Heart left ventricle (tissue), 13 donors: ENCODE measurements at regions not wholly inside any gene's neighbourhood (a gene's known extent, or its start where the extent isn't known, plus 50 kb on each side); places are given as distances from the start of the nearest gene placed in this dataset.

ENCODE experiments used
- POLR2A ChIP-seq, 2 donors: fragments of 450-650 bp; IDR thresholded peaks; one replicate each; pipeline ENCODE4 v1.6.1; 2017; ENCODE audit warnings: antibody characterized with exemption in 2 of 2, mild to moderate bottlenecking in 2 of 2, moderate library complexity in 2 of 2
- TF ChIP-seq, protein P1 (sequence below), 12 donors: fragments of 200-600 bp; sonication (generic) in 4 of 12; IDR thresholded peaks; one replicate each; pipeline versions ENCODE4 v1.5.0 to v1.8.0; 2018 to 2022; ENCODE audit warnings: antibody characterized with exemption in 12 of 12, mild to moderate bottlenecking in 5 of 12
- donor health status: ischemic (EF 13 %, LVEDD 7.1; RV severe dilation, severe dysfunction).
- donor health status: DM: no; HTN: yes; CAD: no.
- donor health status: DM: no; HTN: no; CAD: no.
- donor health status: ischemic (EF 25% LVEDD 6.9; RV normal size, moderate dysfunction).
- donor health status: ischemic (EF 25% LVEDD 5.7; RV mildly dilated, moderate dysfunction).
- donor health status: ischemic (EF 35%, LVEDD 5.7; RV mildly dilated, moderate dysfunction).
- donor health status: nonischemic (EF 11% LVEDD 7.7; RV severe dilation, severe dysfunction).
- donor health status: DM: yes; HTN: yes; CAD: no.
- donor health status: PGD.
- donor health status: ischemic (EF 29% LVEDD 5.4; RV normal size, mild dysfunction).
- donor health status: nonischemic (EF 23%, LVEDD 6.1; RV moderate dilation, normal function).

DNA sequence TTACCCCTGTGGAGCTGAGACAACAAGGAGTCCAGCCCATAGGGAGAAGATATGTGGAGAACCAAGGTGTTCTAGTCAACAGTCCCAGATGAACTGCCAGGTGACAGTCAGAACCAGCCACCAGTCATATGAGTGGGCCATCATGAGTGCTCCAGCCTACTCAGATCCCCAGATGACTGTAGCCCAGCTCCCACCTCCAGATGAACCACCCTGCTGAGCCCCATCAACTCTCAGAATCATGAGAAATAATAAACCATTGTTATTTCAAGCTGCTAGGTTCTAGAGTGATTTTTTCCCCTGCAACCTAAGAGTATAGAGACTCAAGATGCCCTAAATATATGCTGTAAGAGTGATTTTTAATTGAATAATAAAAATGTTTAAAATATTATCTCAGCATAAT is 444.2 kb downstream of the GPATCH2 start:
- TF ChIP-seq, protein P1, sequence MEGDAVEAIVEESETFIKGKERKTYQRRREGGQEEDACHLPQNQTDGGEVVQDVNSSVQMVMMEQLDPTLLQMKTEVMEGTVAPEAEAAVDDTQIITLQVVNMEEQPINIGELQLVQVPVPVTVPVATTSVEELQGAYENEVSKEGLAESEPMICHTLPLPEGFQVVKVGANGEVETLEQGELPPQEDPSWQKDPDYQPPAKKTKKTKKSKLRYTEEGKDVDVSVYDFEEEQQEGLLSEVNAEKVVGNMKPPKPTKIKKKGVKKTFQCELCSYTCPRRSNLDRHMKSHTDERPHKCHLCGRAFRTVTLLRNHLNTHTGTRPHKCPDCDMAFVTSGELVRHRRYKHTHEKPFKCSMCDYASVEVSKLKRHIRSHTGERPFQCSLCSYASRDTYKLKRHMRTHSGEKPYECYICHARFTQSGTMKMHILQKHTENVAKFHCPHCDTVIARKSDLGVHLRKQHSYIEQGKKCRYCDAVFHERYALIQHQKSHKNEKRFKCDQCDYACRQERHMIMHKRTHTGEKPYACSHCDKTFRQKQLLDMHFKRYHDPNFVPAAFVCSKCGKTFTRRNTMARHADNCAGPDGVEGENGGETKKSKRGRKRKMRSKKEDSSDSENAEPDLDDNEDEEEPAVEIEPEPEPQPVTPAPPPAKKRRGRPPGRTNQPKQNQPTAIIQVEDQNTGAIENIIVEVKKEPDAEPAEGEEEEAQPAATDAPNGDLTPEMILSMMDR (IDR thresholded peaks at IDR 0.05): no peak
- no peak for TF ChIP-seq POLR2A (IDR thresholded peaks at IDR 0.05)
